GM19238 (cell line): ENCODE measurements at regions not wholly inside any gene's neighbourhood (a gene's known extent, or its start where the extent isn't known, plus 50 kb on each side); places are given as distances from the start of the nearest gene placed in this dataset.

Experiments
- DNase-seq: peaks from one replicate; pipeline ENCODE4 v3.0.0; 2011; ENCODE audit warnings: low spot score; ENCODE audit not compliant: insufficient read length

DNA sequence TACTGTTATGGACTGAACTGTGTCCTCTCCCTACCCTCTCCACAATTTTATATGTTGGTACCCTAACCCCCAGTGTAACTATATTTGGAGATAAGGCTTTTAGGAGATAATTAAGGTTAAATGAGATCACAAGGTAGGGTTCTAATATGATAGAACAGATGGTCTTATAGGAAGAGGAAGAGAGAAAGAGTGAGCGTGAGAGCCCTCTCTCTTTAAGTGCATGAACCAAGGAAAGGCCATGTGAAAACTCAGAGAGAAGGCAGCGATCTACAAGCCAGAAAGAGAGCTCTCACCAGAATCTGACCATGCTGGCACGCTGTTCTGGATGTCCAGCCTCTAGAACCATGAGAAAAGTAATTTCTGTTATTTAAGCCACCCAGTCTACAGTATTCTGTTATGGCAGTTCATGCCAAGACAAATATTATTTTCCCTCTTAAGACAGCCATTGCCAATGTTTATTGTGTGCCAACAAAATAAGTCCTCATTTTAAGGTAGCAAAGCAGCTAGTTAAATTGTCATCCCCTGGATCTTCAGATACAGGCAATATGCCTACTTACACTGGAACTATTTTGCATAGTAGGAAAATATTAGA lies 336.2 kb downstream of the MID1IP1 start:
- no peak for DNase-seq

DNA sequence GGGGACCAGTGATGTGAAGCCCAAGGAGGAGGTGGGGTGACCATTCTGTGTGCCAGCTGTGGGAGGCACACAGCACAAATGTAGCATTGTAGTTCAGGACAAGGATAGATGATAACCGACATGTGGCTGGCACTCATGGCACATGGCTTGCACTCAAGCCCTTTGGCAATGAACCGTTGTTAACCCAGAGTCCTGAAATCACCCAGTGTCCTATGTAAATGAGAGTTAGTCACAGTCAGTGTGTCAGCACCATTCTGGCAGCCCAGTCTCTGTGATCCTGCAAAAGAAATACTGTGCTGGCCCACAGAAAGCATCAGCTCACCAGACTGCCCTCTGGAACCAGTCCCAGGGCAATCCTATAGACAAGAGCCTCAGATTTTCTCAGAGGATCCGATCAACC lies 339.3 kb downstream of the MID1IP1 start:
- no peak for DNase-seq

DNA sequence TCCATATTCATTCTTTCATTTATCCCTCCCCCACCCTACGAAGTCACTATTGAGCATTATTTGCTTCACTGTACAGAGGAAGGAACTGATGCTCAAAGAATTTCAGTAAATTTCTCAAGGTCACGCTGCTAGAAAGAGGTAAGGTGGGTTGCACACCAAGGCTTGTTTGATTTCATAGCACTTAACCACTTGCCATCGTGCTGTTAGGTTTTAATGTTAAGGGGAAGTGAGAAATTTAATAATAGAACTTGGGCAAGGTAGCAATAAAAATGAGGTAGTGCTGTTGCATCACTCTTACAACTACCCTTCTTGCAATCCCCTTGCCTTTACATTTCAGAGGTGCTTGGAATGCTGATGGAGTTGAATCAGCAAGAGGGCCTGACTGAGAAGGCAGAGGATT lies 343.1 kb downstream of the MID1IP1 start:
- DNase-seq: no peak

DNA sequence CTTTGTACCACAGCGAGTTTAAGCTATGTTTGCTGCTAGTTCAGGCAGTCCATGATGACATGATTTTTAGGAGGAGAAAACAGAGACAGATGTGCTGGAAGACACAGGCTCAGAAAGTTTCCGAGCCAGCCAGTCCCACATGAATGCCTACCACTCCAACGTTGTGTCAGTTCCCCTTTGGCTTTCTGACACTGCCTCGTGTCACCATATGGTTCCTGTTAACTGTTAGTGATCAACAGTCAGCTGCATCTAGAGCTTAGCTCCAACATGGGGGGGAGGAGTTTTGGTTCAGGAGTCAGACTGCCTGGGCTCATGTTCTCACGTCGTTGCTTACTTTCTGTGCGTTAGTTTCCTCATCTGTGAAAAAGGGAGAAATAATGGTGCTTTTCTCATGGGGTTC lies 343.7 kb downstream of the MID1IP1 start:
- no peak for DNase-seq

DNA sequence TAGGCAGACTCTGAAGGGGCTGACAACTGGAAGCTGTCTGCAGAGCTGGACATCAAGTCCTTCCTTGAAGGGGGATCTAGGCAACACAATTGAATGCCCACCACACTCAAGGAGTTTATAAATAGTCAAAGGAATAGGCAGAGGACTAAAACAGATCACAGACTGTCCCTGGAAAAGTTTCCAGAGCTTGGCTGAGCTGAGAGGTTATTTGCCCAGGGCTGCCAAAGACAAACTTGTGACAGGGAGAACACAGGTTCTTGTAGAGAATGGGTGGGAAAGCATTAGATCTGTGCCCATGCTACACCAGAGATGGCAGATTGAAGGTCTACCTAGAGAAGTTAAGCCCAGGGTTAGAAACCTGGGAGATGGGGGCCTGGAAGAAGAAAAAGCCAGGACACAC lies 344.6 kb downstream of the MID1IP1 start:
- DNase-seq: no peak

DNA sequence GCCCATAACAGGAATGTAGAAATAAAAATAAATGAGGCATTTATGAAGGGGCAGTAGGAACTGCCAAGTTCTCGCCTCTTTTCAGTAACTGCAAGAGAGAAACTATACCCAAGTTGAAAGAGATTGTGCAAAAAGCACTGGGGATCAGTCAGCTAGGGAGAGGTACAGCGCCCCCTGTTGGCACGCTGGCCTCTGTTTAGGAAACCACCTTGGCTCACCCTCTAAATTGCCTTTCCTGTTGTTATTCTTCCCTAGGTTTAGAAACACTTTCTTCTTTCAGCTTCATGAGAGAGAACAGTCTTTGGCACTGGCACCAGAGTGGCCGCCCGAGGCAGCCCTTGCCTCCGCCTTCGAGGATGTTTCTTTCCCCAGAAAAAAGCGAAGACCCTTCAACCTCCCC lies 348.5 kb downstream of the MID1IP1 start:
- DNase-seq: no peak

DNA sequence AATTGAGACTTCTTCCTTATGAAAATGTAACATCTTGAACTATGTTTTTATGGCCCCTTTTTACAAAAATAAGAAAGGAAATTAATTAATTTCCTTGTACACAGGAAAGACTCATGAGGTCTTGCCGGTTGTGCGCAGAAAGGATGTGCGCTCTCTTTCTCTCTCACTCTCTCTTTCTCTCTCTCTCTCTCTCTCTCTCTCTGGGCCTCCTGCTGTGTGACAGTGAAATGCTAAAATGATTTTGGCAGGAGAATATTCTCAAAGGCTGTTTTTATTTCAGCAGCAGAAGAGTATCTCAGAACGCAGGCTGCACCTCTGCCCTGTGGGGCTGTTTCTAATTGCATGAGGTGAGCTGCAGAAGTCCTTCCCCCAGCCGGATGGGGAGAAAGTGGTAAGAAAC lies 349.0 kb downstream of the MID1IP1 start:
- DNase-seq: no peak

DNA sequence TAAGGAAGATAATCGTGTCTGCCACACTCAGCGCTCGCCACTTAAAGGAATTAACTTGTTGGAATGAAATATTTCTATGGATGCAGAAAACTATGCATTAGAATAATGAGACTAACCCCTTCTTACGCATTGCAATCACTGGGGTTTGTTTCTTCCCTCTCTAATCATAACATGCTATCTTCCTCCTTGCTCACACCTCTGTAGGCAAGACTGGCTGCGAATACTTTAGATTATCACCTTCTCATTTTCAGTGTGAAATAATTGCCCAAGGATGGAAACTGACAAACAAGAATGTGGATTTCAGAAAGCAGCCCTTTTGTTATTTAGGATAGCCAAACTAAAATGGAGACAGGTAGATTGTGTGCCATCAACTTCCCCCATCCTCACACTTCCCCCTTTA lies 349.4 kb downstream of the MID1IP1 start:
- DNase-seq: no peak

DNA sequence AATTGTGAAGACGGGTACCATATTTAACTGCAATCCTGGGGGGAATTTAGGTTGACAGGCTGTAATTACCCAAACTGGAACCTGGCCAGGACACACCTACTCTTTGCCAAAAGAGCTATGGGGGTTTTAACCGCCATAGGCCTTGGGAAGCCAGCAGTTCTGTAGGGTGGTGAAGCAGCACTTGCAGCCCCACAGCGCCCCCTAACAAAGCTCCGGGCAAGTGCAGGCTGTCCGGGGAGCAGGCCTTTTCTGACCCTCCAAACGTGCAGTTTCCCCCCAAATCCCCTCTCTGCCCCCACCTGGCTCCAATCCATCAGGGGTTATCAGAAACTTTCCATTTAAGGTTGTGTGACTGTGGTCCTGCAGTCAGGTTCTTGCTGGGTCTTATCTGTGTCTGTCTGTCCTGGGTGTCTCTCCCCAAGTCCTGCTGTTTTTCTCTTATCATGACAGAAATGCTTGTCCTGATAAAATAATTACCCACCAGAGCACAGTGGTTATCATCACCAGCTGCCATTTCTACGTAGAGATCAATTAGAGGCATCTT lies 350.9 kb downstream of the MID1IP1 start:
- no peak for DNase-seq

DNA sequence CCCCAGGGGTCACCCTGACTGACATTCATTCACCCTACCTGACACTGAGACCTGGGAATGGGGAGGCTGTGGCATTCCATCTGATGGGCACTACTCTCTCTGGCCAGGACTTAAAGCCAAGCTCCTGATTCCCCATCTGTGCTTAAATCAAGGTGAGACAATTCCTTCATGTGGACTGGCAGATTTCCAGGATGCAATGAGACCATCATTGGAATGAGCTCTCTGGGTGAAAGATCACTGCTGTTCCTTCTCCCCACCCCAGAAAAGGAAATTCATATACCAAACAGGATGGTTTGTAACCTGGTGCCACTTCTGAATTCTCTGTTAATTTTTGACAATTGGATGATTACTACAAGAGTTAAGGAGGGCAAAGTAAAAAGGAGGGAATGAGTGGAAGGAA lies 354.8 kb downstream of the MID1IP1 start:
- no peak for DNase-seq

DNA sequence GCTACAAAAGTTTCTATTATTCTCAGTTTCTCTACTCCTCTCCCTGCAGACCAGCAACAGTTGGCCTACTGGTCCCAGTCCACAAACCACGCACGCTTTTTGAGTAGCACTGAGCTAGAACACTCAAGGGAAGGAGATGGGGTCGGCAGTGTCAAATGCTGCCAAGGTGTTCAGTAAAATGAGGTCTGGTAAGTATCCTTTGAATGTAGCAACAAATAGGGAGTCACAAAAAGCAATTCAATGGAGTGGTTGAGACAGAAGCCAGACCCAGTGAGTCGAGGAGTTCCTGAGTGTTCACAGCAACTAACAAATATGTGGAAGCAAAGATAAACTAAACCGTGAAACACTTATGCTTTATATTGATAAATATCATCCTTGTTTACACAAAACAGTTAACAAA lies 355.7 kb downstream of the MID1IP1 start:
- DNase-seq: no peak

DNA sequence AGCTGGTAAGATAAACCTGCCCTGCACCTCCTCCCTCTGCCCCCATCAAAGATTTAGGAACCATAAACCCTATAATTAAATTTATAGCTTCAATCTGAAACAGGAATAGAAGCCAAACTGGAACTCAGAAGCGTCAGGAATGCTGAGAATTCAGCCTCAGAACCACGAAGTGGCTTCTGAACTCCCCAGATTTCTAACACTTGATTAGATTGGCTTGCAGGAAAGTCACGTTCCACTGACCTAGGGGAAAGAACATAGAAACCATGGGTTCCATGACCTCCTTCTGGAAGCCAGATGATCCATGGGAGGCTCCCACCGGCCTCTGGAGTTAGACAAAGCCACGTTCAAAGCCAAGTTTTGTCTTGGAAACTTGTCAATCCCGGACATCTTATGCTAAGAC lies 356.5 kb downstream of the MID1IP1 start:
- DNase-seq: no peak

DNA sequence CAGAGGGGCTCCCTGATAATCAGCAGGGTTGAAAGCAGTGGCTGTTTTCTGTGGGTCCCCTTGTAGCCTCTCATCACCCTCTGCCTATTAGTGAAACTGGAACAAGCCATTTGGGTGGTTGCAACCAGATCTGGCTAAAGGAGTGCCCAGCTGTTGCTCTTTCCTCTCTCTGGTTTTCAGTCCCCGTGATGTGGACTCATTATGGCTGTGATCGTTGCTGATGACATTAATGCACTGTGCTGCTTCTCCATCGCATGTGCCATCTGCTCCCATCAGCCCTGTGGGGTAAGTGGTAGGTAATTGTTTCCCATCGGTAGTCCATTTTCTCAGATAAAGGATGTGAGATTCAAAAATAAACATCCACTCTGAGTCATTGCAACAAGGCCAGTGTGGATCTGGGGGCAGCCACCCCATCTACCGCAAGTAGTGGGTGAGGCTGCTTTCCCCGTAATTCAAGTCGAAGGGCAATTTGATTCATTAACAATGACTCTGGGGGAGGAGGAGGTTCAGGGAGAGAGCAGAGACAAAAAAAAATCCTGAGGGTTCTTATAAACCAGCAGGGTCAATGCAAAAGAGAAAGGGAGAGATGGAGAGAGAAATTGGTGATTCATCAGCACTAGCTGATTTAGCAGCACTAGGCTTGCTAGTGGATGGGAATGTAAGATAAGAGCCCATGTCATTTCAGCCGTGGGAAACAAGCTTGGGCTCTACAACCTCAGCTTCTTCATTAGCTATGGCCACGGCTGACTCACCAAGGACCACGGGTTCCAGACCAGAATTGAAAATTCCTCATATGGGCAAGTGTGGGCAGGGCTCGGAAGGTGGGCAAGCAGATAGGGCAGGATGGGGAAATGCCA lies 357.8 kb downstream of the MID1IP1 start:
- no peak for DNase-seq

DNA sequence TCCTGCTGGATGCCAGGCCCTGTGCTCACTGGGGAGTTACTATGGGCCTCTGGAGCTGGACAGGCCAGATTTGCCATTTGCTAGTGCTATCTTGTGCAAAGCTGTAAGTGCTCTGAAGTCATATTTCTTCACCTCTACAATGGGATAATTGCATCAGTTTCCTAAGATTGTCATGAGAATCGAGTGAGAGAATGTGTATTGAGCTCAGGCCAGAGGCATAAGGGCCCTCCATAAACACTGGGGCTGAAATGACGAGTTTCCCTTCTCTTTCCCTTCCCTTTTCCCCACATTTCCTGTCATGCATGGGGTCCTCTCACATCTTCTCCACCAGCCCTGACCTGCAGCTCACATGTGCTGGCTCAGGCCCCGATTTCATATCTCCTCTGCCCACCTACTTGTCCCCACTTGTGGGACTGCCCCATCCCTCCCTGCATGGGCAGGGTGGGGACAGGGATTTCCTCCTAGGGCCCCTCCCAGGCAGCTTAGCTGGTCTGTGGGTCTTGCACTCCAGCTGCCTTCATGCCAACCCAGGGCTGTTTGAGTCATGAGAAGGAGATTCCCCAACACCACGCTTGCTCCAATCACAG lies 358.8 kb downstream of the MID1IP1 start:
- no peak for DNase-seq

DNA sequence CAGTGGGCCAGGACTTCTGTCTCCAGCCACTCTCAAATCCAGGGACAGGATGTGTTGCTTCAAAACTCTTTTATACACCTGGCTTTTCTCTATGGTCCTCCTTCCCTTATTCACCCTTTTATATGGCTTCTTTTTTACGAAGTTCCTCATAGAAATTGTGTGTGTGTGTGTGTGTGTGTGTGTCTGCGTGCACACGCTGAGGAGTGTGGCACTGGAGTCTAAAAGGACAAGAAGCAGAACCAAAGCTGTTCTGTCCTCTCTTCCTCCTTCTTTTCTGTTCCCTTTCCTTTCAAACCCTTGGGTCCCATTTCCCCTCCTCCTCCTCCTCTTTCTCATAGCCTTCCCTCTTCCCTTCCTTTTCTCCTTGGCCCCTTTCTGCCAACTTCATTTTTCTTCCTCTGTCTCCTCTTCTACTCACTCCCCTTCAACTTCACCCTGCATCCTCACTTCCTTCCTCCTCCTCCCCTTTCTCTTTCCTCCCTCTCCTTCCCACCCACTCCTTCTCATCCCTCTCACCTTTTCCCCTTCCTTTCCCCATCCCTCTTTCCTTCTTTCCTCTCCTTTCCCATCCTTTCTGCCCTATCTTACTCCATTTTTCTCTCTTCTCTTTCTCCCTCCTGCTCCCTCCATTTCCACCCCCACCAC lies 360.5 kb downstream of the MID1IP1 start:
- DNase-seq: no peak

DNA sequence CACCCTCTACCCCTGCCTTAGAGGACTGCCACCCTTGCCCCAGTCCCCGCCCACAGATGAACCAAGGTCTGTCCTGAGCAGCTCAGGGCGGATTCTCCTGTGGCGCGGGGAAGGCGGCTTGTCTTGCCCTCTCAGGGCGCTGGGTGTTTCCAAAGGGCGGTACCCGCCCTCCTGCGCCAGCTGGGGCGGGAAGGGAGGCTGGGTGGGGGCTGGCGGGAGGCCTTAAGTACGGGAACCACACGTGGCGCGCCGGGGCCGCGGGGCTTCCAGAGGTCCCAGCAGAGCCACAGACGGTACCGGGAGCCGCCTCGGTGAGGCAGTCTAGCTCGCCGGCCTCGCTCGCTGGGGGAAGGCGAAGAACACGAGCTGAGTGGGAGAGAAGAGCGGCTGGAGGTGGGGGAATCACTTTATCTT lies 361.1 kb downstream of the MID1IP1 start:
- DNase-seq: no peak

DNA sequence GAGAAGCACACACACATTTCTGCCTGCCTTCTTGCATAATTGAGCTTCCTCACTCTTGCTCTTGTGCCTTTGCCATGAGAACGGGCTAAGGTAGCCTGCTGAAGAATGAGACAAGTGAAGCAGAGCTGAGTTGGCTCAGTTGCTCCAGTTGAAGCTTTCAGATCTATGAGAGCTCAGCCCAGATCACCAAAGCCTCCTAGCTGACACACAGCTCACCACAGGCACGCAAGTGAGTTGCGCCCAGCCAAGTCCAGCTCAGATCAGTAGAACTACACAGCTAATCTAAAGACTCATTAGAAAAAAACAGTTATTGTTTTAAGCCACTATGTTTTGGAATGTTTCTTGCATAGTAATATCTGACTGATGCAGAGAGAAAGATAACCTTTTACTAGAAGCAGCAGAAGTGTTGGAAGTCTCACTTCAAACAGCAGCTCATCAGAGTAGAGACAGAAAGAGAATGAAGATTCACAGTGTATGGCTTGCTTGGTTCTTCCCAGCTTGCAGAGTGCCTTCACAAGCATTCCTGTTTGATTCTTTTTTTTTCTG lies 362.4 kb downstream of the MID1IP1 start:
- DNase-seq: no peak

DNA sequence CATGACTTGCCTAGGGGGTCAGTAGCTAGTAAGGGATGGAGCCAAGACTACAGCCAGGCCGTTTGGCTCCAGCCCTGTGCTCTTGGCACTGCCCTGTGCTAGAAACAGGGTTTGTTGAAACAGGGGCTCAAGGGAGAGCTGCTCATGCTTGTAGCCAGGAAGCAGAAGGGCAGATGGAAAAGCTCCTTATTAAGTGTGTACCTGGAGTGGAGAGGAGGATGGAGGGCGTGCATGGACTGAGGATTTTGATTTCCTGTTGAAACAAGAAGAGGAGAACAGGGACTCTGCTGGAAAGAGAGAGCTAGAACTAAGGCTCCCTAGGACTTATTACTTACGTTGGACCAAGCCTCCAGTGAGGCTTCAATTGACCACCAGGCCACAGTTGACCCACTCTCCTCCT lies 363.0 kb downstream of the MID1IP1 start:
- DNase-seq: no peak

DNA sequence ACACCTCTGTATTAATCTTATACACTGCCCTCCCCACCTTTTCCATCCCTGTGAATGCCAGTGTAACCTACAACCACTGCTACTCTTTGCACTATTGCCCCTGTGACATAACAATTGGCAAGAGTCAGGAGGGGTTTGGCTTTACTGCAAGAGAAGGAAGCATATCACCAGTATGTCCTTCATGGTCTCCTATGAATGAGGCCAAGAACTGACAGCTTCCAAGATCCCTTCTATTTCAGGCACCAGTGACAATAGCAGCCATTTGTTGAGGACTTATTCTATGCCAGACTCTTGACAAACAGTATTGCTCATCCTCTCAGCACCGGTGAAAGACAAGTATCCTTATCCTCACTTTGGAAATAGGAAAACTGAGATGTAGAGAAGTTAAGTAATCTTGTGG lies 363.9 kb downstream of the MID1IP1 start:
- DNase-seq: no peak

DNA sequence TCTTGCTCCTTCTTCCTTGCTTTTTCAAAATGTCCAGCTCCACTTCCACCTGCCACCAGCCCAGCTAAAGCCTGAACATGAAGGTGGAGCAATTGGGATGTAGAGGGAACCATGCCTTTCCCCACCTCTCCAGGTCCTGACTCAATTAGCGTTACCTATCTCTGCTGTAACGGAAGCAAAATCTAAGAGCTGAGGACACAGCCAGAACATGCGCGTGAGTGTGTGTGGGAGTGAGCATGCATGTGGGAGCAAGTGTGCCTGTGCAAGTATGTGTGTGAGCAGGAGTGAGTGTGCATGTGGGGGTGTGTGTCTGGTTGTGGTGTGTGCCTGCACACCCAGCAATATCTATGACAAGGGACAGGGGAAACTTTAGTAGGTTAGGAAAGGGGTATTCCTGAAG lies 364.5 kb downstream of the MID1IP1 start:
- DNase-seq: no peak

DNA sequence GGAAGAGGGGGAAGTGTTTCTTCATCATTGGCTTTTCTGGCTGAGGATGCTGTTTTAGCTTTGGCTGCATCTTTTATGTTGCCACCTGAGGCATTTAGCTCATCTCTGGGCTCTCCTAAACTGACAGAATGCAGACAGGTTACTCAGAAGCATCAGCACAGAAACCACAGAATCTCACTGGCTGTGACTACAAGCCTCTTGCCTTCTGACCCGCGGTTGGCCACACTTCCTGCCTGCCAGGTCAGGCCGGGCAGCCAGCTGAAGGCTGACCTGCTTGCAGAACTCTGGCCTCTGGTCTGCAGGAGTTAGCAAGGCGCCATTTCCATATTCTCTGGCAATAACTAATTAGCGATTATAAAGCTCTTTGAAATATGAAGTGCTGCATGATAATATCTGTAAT lies 366.5 kb downstream of the MID1IP1 start:
- no peak for DNase-seq

DNA sequence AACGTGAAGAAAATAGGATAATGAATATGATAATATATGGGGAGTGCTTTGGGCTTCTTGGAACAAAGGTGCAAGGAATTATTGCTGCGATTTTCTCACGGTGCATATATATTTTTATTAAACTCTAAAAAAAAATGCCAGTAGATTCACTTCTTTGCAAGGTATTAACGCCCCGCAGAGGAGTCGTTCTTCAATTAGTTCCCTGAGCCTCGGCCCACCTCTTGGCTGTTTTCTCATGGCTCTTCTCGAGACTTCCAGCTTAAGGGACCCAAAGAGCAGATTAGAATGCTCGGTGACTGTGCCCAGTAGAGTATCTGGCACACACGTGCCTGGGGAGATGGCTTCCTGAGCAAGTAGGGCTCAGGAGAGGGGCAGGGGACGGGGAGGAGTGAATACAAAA lies 367.4 kb downstream of the MID1IP1 start:
- no peak for DNase-seq
